ENCODE measurements at regions not wholly inside any gene's neighbourhood (a gene's known extent, or its start where the extent isn't known, plus 50 kb on each side); places are given as distances from the start of the nearest gene placed in this dataset.

- H3K9me2 ChIP-seq (replicated peaks; ENCODE audit: low read depth, low read length), result no peaks in the 10 kb centered on the region
- peak; percentile 76 for TF ChIP-seq CTCF (conservative IDR thresholded peaks at IDR 0.05; ENCODE audit: low read length)
- TF ChIP-seq EZH2phosphoT487 (IDR thresholded peaks at IDR 0.05; ENCODE audit: borderline replicate concordance), result no peak
- peaks cover 28% of the 10 kb centered on the region for H3K4me1 ChIP-seq (ENCODE audit: insufficient read depth, low read length, poor library complexity, severe bottlenecking)
- H3F3A ChIP-seq (ENCODE audit: low read depth), result no peaks in the 10 kb centered on the region
- H3K4me3 ChIP-seq (ENCODE audit: low read length, poor library complexity, severe bottlenecking), result no peak overlapping the region
- no peaks in the 10 kb centered on the region for H3K27me3 ChIP-seq (ENCODE audit: insufficient read depth, low read length, poor library complexity, severe bottlenecking)
- no peak overlapping the region for H3K4me2 ChIP-seq (ENCODE audit: low read depth, low read length, poor library complexity, severe bottlenecking)
- peak overlapping the region; percentile 66; the same call in 1 of the 2 replicates for H2AFZ ChIP-seq (ENCODE audit: low read length)
- no peaks in the 10 kb centered on the region for H4K20me1 ChIP-seq (ENCODE audit: insufficient read depth, low read length, poor library complexity, severe bottlenecking)
- H3K9me3 ChIP-seq (ENCODE audit: insufficient read depth, low read depth, low read length), result no peaks in the 10 kb centered on the region
- H3K9ac ChIP-seq (ENCODE audit: low read depth, low read length, poor library complexity, severe bottlenecking), result no peak overlapping the region
- no peaks in the 10 kb centered on the region for H3K36me3 ChIP-seq (ENCODE audit: insufficient read depth, low read length)
- no peaks in the 10 kb centered on the region for H3K79me2 ChIP-seq (ENCODE audit: insufficient read depth, low read length)
Measured at GRCh38 chr3:38960953-38961622, 90.7 kb downstream of the SCN11A start.

GRCh38 chr3:38960042-38960622, 91.6 kb downstream of the SCN11A start:
- Histone ChIP-seq H3K9me3 (ENCODE audit: insufficient read depth, low read depth, low read length) (no peaks in the 10 kb centered on the region), H3K36me3 (ENCODE audit: insufficient read depth, low read length) (no peaks in the 10 kb centered on the region), H3K4me1 (ENCODE audit: insufficient read depth, low read length, poor library complexity, severe bottlenecking) (peaks cover 28% of the 10 kb centered on the region), H3K4me3 (ENCODE audit: low read length, poor library complexity, severe bottlenecking) (no peak overlapping the region), H3K79me2 (ENCODE audit: insufficient read depth, low read length) (no peaks in the 10 kb centered on the region), H3K9me2 (replicated peaks; ENCODE audit: low read depth, low read length) (no peaks in the 10 kb centered on the region), H3K4me2 (ENCODE audit: low read depth, low read length, poor library complexity, severe bottlenecking) (no peak overlapping the region), H3K27me3 (ENCODE audit: insufficient read depth, low read length, poor library complexity, severe bottlenecking) (no peaks in the 10 kb centered on the region), H3K9ac (ENCODE audit: low read depth, low read length, poor library complexity, severe bottlenecking) (no peak overlapping the region), H3F3A (ENCODE audit: low read depth) (no peaks in the 10 kb centered on the region), H2AFZ (ENCODE audit: low read length) (no peak overlapping the region), H4K20me1 (ENCODE audit: insufficient read depth, low read length, poor library complexity, severe bottlenecking) (no peaks in the 10 kb centered on the region)
- TF ChIP-seq EZH2phosphoT487 (IDR thresholded peaks at IDR 0.05; ENCODE audit: borderline replicate concordance) (no peak), CTCF (conservative IDR thresholded peaks at IDR 0.05; ENCODE audit: low read length) (no peak)

- Histone ChIP-seq H3K4me2 (ENCODE audit: low read depth, low read length, poor library complexity, severe bottlenecking) (peak overlapping the region; percentile 26), H3K27me3 (ENCODE audit: insufficient read depth, low read length, poor library complexity, severe bottlenecking) (no peaks in the 10 kb centered on the region), H3K9ac (ENCODE audit: low read depth, low read length, poor library complexity, severe bottlenecking) (no peak overlapping the region), H3K9me3 (ENCODE audit: insufficient read depth, low read depth, low read length) (no peaks in the 10 kb centered on the region), H3K4me3 (ENCODE audit: low read length, poor library complexity, severe bottlenecking) (no peak overlapping the region), H4K20me1 (ENCODE audit: insufficient read depth, low read length, poor library complexity, severe bottlenecking) (no peaks in the 10 kb centered on the region), H3K4me1 (ENCODE audit: insufficient read depth, low read length, poor library complexity, severe bottlenecking) (peaks cover 28% of the 10 kb centered on the region), H3K36me3 (ENCODE audit: insufficient read depth, low read length) (no peaks in the 10 kb centered on the region), H3K79me2 (ENCODE audit: insufficient read depth, low read length) (no peaks in the 10 kb centered on the region), H3F3A (ENCODE audit: low read depth) (no peaks in the 10 kb centered on the region), H2AFZ (ENCODE audit: low read length) (no peak overlapping the region), H3K9me2 (replicated peaks; ENCODE audit: low read depth, low read length) (no peaks in the 10 kb centered on the region)
- TF ChIP-seq EZH2phosphoT487 (IDR thresholded peaks at IDR 0.05; ENCODE audit: borderline replicate concordance) (no peak), CTCF (conservative IDR thresholded peaks at IDR 0.05; ENCODE audit: low read length) (no peak)
Measured at GRCh38 chr3:38958026-38958720, 93.6 kb downstream of the SCN11A start.

All from Loucy (cell line).